GM12878 (cell line): ENCODE measurements at regions not wholly inside any gene's neighbourhood (a gene's known extent, or its start where the extent isn't known, plus 50 kb on each side); places are given as distances from the start of the nearest gene placed in this dataset.

Source experiments
- ATAC-seq: fragments of 200-7000 bp; cut with Tn5 transposase; 3 replicates; pipeline ENCODE4 v1.9.1; 2020; ENCODE audit warnings: mild to moderate bottlenecking, moderate library complexity
- BruUV-seq: library from RNA; stranded (reverse); fragments of 400-500 nt; replicated peaks from 2 replicates; lab custom pipeline; 2021; lab: Mats Ljungman, UMichigan
- CTCF ChIA-PET: fragments of 300-600 bp; sonication (Branson Sonifier 250); formaldehyde crosslinking; extraction: SDS; loops from one replicate; lab custom pipeline; 2021; ENCODE audit warnings: inconsistent platforms; lab: Yijun Ruan, JAX
- POLR2A ChIA-PET: fragments of 350-600 bp; formaldehyde crosslinking; extraction: SDS; loops from one replicate; lab custom pipeline; 2021; ENCODE audit warnings: inconsistent platforms; lab: Charles Lee
- RAD21 ChIA-PET: fragments of 300-600 bp; sonication (Branson Sonifier 250); formaldehyde crosslinking; loops from one replicate; lab custom pipeline; 2023; ENCODE audit warnings: antibody characterized with exemption; ENCODE audit not compliant: unreplicated experiment; lab: Charles Lee
- SMC1A ChIA-PET: fragments of 300-600 bp; sonication (Branson Sonifier 250); formaldehyde crosslinking; loops from one replicate; lab custom pipeline; 2023; ENCODE audit not compliant: unreplicated experiment, uncharacterized antibody; lab: Charles Lee
- DNase-seq: peaks from one replicate; pipeline ENCODE4 v3.0.0-alpha.2; 2011; ENCODE audit warnings: low read depth, low spot score
- FAIRE-seq: peaks from 3 replicates; lab custom pipeline; 2011; peaks lifted over from hg19 to GRCh38; lab: Jason Lieb, UNC
- H2AFZ ChIP-seq: 2 replicates; pipeline ENCODE4 v1.6.0; 2011; ENCODE audit warnings: low read depth, low read length, control low read depth; ENCODE audit not compliant: control insufficient read depth
- H3K27ac ChIP-seq: 2 replicates; pipeline ENCODE4 v1.5.1; 2011; ENCODE audit warnings: control low read depth; ENCODE audit not compliant: control insufficient read depth, insufficient read depth
- H3K27me3 ChIP-seq, 2 experiments: replicated peaks in 1 of 2; 2 replicates each; pipeline versions ENCODE4 v1.6.0 to v1.6.1; 2011; ENCODE audit warnings: low read length in 1 of 2; ENCODE audit not compliant: control insufficient read depth in 2 of 2, insufficient read depth in 2 of 2
- H3K36me3 ChIP-seq, 2 experiments: 2 replicates each; pipeline ENCODE4 v1.5.1; 2011; ENCODE audit warnings: low read length in 1 of 2; ENCODE audit not compliant: control insufficient read depth in 2 of 2, insufficient read depth in 2 of 2
- H3K4me1 ChIP-seq: 2 replicates; pipeline ENCODE4 v1.6.1; 2011; ENCODE audit warnings: mild to moderate bottlenecking, low read length, moderate library complexity, mixed read lengths; ENCODE audit not compliant: control insufficient read depth, insufficient read depth
- H3K4me2 ChIP-seq: 2 replicates; pipeline ENCODE4 v1.6.0; 2011; ENCODE audit warnings: control low read depth; ENCODE audit not compliant: control insufficient read depth, insufficient read depth
- H3K4me3 ChIP-seq: fragments of 200-600 bp; sonication (generic); 2 replicates; pipeline ENCODE4 v1.5.1; 2016
- H3K79me2 ChIP-seq: 2 replicates; pipeline ENCODE4 v1.6.0; 2011; ENCODE audit warnings: low read length; ENCODE audit not compliant: control insufficient read depth, insufficient read depth
- H3K9ac ChIP-seq: 2 replicates; pipeline ENCODE4 v1.8.0; 2011; ENCODE audit warnings: low read length, control low read depth, mixed read lengths; ENCODE audit not compliant: control insufficient read depth, insufficient read depth
- H3K9me3 ChIP-seq: replicated peaks from 3 replicates; pipeline ENCODE4 v1.5.1; 2011; ENCODE audit warnings: mild to moderate bottlenecking, low read length; ENCODE audit not compliant: control insufficient read depth, insufficient read depth
- H4K20me1 ChIP-seq: 2 replicates; pipeline ENCODE4 v1.6.0; 2011; ENCODE audit not compliant: control insufficient read depth, insufficient read depth
- BACH1 ChIP-seq: fragments of 450-650 bp; IDR thresholded peaks from 2 replicates; pipeline ENCODE4 v1.6.1; 2017; ENCODE audit warnings: mild to moderate bottlenecking, borderline replicate concordance
- ELK1 ChIP-seq: IDR thresholded peaks from 2 replicates; pipeline ENCODE4 v1.6.1; 2012; ENCODE audit warnings: low read depth, low read length, improper control_type of control experiment
- EP300 ChIP-seq, 2 experiments: fragments of 150-350 bp in 1 of 2; IDR thresholded peaks; 2 replicates each; pipeline ENCODE4 v1.6.1; 2011 to 2012; ENCODE audit warnings: low read depth in 2 of 2, low read length in 2 of 2, borderline replicate concordance in 1 of 2, improper control_type of control experiment in 1 of 2, inconsistent platforms in 1 of 2; ENCODE audit not compliant: control insufficient read depth in 1 of 2
- HDAC2 ChIP-seq: fragments of 200-600 bp; sonication (generic); IDR thresholded peaks from 2 replicates; pipeline ENCODE4 v1.6.1; 2017
- HDAC6 ChIP-seq: fragments of 200-600 bp; sonication (generic); IDR thresholded peaks from one replicate; pipeline ENCODE4 v1.8.0; 2017; ENCODE audit warnings: antibody characterized with exemption; ENCODE audit not compliant: unreplicated experiment
- IKZF2 ChIP-seq, 2 experiments: fragments of 450-650 bp; IDR thresholded peaks; 2 replicates each; pipeline ENCODE4 v1.6.1; 2017; ENCODE audit warnings: mild to moderate bottlenecking in 2 of 2, moderate library complexity in 2 of 2
- IRF4 ChIP-seq: IDR thresholded peaks from 2 replicates; pipeline ENCODE4 v1.6.1; 2011; ENCODE audit warnings: low read depth, low read length
- KLF5 ChIP-seq: fragments of 450-650 bp; IDR thresholded peaks from 2 replicates; pipeline ENCODE4 v1.6.1; 2014; ENCODE audit warnings: mild to moderate bottlenecking; ENCODE audit not compliant: partially characterized antibody
- MEF2B ChIP-seq: fragments of 450-650 bp; IDR thresholded peaks from 2 replicates; pipeline ENCODE4 v1.6.1; 2018; ENCODE audit warnings: mild to moderate bottlenecking, moderate library complexity; ENCODE audit not compliant: partially characterized antibody, poor library complexity, severe bottlenecking
- NFYB ChIP-seq: IDR thresholded peaks from 2 replicates; pipeline ENCODE4 v1.6.1; 2011; ENCODE audit warnings: low read depth, mild to moderate bottlenecking, low read length, improper control_type of control experiment, moderate library complexity; ENCODE audit not compliant: insufficient read depth
- POU2F2 ChIP-seq: IDR thresholded peaks from 3 replicates; pipeline ENCODE4 v1.6.1; 2011; ENCODE audit warnings: low read depth, mild to moderate bottlenecking, low read length, borderline replicate concordance
- SIN3A ChIP-seq: IDR thresholded peaks from 2 replicates; pipeline ENCODE4 v1.6.1; 2012; ENCODE audit warnings: low read depth, low read length, improper control_type of control experiment
- SIX5 ChIP-seq: IDR thresholded peaks from 2 replicates; pipeline ENCODE4 v1.6.1; 2011; ENCODE audit warnings: mild to moderate bottlenecking, low read depth, low read length, moderate library complexity; ENCODE audit not compliant: severe bottlenecking
- SPI1 ChIP-seq: IDR thresholded peaks from 2 replicates; pipeline ENCODE4 v1.6.1; 2011; ENCODE audit warnings: low read depth, mild to moderate bottlenecking, low read length, moderate library complexity, borderline replicate concordance; ENCODE audit not compliant: insufficient read depth
- SUPT20H ChIP-seq: IDR thresholded peaks from 2 replicates; pipeline ENCODE4 v1.6.1; 2011; ENCODE audit warnings: low read depth, mild to moderate bottlenecking, low read length, moderate library complexity, borderline replicate concordance; ENCODE audit not compliant: control insufficient read depth
- YY1 ChIP-seq: IDR thresholded peaks from 2 replicates; pipeline ENCODE4 v1.6.1; 2011; ENCODE audit warnings: low read depth, mild to moderate bottlenecking, low read length
- ZBED1 ChIP-seq: IDR thresholded peaks from 2 replicates; pipeline ENCODE4 v1.6.1; 2016; ENCODE audit warnings: borderline replicate concordance
- ZNF24 ChIP-seq: fragments of 450-650 bp; IDR thresholded peaks from 2 replicates; pipeline ENCODE4 v1.6.1; 2017; ENCODE audit warnings: antibody characterized with exemption, mild to moderate bottlenecking
- WGBS: methylation state at CpG from one replicate; pipeline ENCODE4 v1.1.6; 2016; ENCODE audit warnings: low lambda C conversion rate; ENCODE audit not compliant: insufficient replicate concordance, insufficient coverage; ENCODE audit errors: missing lambda C conversion rate; 5-methylcytosine and 5-hydroxymethylcytosine counted together
- in situ Hi-C: fragments of 300-500 bp; cut with MboI; formaldehyde crosslinking; loops from 9 replicates; pipeline ENCODE4 v1.14.3; 2018; ENCODE audit warnings: mixed read lengths
- intact Hi-C: fragments of 100-400 bp; cut with micrococcal nuclease; formaldehyde crosslinking; loops from one replicate; pipeline ENCODE4 v1.14.2; 2022; ENCODE audit not compliant: unreplicated experiment
- TF ChIP-seq, protein P1 (sequence below), 3 experiments: IDR thresholded peaks in 2 of 3; conservative IDR thresholded peaks in 1 of 3; 2 replicates each; pipeline ENCODE4 v1.5.1; 2011; ENCODE audit warnings: low read depth in 3 of 3, low read length in 3 of 3, mild to moderate bottlenecking in 3 of 3, control low read depth in 2 of 3, moderate library complexity in 2 of 3, inconsistent platforms in 1 of 3, mixed read lengths in 1 of 3; ENCODE audit not compliant: control insufficient read depth in 2 of 3, insufficient read depth in 1 of 3; ENCODE audit errors: extremely low read depth in 1 of 3
- TF ChIP-seq, protein P2 (sequence below): fragments of 150-350 bp; IDR thresholded peaks from 2 replicates; pipeline ENCODE4 v1.6.1; 2014; ENCODE audit warnings: mild to moderate bottlenecking, low read depth, low read length

DNA sequence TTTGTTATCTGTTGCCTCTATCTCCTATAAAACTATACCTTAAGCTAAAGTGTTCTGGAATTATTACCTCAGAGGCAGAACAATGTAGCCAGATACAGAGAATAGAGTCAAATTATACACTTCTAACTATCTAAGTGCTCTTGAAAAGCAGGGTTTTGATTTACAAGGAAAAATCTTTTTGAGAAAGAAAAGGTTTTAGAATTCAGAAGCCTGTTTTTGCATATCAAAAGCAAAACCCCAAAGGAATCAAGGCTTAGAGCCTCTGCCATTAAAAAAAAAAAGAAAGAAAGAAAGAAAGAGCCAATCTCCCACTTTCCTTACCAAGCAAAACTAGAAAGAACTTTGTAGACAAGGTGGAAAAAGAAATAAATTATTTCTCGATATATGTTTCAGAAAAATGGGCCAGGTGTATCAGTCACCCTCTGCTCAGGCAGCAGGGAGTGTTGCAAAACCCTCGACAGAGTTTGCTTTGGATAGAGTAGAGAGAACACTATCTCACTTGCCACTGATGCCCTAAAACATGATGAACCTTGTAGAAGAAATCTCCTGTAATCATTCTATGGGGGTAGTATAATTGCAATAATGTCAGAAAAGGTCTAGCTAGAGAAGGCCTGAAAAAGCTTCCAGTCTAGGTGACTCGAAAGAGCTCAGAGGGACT, 318.3 kb downstream of the PCDH10 start (continued):
- TF ChIP-seq EP300 (IDR thresholded peaks at IDR 0.05; ENCODE audit: borderline replicate concordance in 1 of 2, control insufficient read depth in 1 of 2, low read depth in 2 of 2, low read length in 2 of 2) (no peak), HDAC6 (no peak), BACH1 (no peak), MEF2B (no peak), HDAC2 (no peak)
- TF ChIP-seq, protein P1, sequence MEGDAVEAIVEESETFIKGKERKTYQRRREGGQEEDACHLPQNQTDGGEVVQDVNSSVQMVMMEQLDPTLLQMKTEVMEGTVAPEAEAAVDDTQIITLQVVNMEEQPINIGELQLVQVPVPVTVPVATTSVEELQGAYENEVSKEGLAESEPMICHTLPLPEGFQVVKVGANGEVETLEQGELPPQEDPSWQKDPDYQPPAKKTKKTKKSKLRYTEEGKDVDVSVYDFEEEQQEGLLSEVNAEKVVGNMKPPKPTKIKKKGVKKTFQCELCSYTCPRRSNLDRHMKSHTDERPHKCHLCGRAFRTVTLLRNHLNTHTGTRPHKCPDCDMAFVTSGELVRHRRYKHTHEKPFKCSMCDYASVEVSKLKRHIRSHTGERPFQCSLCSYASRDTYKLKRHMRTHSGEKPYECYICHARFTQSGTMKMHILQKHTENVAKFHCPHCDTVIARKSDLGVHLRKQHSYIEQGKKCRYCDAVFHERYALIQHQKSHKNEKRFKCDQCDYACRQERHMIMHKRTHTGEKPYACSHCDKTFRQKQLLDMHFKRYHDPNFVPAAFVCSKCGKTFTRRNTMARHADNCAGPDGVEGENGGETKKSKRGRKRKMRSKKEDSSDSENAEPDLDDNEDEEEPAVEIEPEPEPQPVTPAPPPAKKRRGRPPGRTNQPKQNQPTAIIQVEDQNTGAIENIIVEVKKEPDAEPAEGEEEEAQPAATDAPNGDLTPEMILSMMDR (IDR thresholded peaks at IDR 0.05 in 2 of 3, conservative IDR thresholded peaks at IDR 0.05 in 1 of 3; ENCODE audit: control insufficient read depth in 2 of 3, extremely low read depth in 1 of 3, insufficient read depth in 1 of 3, low read depth in 3 of 3, low read length in 3 of 3) = no peak

- Histone ChIP-seq H3K4me2 (no peak overlapping the region), H3K4me3 (no peak overlapping the region), H3K36me3 (no peaks in the 10 kb centered on the region), H3K4me1 (no peaks in the 10 kb centered on the region), H3K9me3 (no peaks in the 10 kb centered on the region), H3K27ac (no peak overlapping the region), H2AFZ (no peak overlapping the region), H3K27me3 (no peaks in the 10 kb centered on the region), H4K20me1 (no peaks in the 10 kb centered on the region), H3K79me2 (no peaks in the 10 kb centered on the region), H3K9ac (no peak overlapping the region)
- RAD21 ChIA-PET = no interaction called here
- POLR2A ChIA-PET = no interaction called here
- no TSS peak for BruUV-seq
- in situ Hi-C loops (no loop called here), intact Hi-C loops (no loop called here)
- no peak for TF ChIP-seq ELK1
- TF ChIP-seq SUPT20H = no peak
- TF ChIP-seq SIN3A = no peak
- no peak for TF ChIP-seq YY1
- no peak for TF ChIP-seq IRF4
- TF ChIP-seq KLF5 = no peak
- no peak for TF ChIP-seq POU2F2
- TF ChIP-seq IKZF2 (IDR thresholded peaks at IDR 0.05) = no peak
- TF ChIP-seq HDAC2 = no peak
- TF ChIP-seq NFYB = no peak
- TF ChIP-seq ZNF24 = no peak
- TF ChIP-seq SPI1 = no peak
- TF ChIP-seq SIX5 = no peak
- TF ChIP-seq ZBED1 = no peak
- TF ChIP-seq, protein P2, sequence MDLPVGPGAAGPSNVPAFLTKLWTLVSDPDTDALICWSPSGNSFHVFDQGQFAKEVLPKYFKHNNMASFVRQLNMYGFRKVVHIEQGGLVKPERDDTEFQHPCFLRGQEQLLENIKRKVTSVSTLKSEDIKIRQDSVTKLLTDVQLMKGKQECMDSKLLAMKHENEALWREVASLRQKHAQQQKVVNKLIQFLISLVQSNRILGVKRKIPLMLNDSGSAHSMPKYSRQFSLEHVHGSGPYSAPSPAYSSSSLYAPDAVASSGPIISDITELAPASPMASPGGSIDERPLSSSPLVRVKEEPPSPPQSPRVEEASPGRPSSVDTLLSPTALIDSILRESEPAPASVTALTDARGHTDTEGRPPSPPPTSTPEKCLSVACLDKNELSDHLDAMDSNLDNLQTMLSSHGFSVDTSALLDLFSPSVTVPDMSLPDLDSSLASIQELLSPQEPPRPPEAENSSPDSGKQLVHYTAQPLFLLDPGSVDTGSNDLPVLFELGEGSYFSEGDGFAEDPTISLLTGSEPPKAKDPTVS = no peak
- FAIRE-seq (no peak), ATAC-seq (no peak), DNase-seq (no peak)
- WGBS = 8% methylated on average over 4 of the region's 4 CpGs
- SMC1A ChIA-PET = no interaction called here
- CTCF ChIA-PET = interaction anchor here (1.0 kb wide), 1 partner anchor 373 kb away, joined by 4 read pairs; no protein-coding TSS in a partner anchor
Measured at GRCh38 chr4:133465022-133465421, 315.9 kb downstream of the PCDH10 start.
